ENCODE measurements at regions not wholly inside any gene's neighbourhood (a gene's known extent, or its start where the extent isn't known, plus 50 kb on each side); places are given as distances from the start of the nearest gene placed in this dataset.

- TF ChIP-seq EZH2 (IDR thresholded peaks at IDR 0.05; ENCODE audit: borderline replicate concordance, control insufficient read depth, low read depth, low read length) (no peak), CTCF (IDR thresholded peaks at IDR 0.05 in 2 of 3, conservative IDR thresholded peaks at IDR 0.05 in 1 of 3; ENCODE audit: control insufficient read depth in 2 of 3, extremely low read depth in 1 of 3, insufficient read depth in 1 of 3, low read depth in 3 of 3, low read length in 3 of 3) (no peak), TAF1 (IDR thresholded peaks at IDR 0.05; ENCODE audit: borderline replicate concordance, low read depth, low read length) (no peak), RAD51 (IDR thresholded peaks at IDR 0.05) (no peak), POLR2AphosphoS5 (IDR thresholded peaks at IDR 0.05; ENCODE audit: low read length) (no peak), REST (IDR thresholded peaks at IDR 0.05; ENCODE audit: low read depth, low read length) (no peak), RAD21 (IDR thresholded peaks at IDR 0.05; ENCODE audit: insufficient read depth, low read depth, low read length) (no peak), IKZF1 (conservative IDR thresholded peaks at IDR 0.05) (no peak)
These were observed 273.7 kb downstream of the C11orf87 start for GRCh38 chr11:109695696-109696095.
